ENCODE measurements at regions not wholly inside any gene's neighbourhood (a gene's known extent, or its start where the extent isn't known, plus 50 kb on each side); places are given as distances from the start of the nearest gene placed in this dataset.

GRCh38 chr13:76720416-76720815 lies 165.8 kb downstream of the KCTD12 start:
- no peak for TF ChIP-seq POLR2A (IDR thresholded peaks at IDR 0.05; ENCODE audit: low read depth)
- TF ChIP-seq EP300 (IDR thresholded peaks at IDR 0.05): no peak
- no peak for TF ChIP-seq CTCF (IDR thresholded peaks at IDR 0.05)
- no peak for TF ChIP-seq POLR2AphosphoS5 (IDR thresholded peaks at IDR 0.05)
